ENCODE measurements at regions not wholly inside any gene's neighbourhood (a gene's known extent, or its start where the extent isn't known, plus 50 kb on each side); places are given as distances from the start of the nearest gene placed in this dataset.
"Not testable (repeated sequence)": the region's sequence is repeated elsewhere in the genome, so short reads cannot be mapped to it uniquely, and the experiment has no call there.

DNA sequence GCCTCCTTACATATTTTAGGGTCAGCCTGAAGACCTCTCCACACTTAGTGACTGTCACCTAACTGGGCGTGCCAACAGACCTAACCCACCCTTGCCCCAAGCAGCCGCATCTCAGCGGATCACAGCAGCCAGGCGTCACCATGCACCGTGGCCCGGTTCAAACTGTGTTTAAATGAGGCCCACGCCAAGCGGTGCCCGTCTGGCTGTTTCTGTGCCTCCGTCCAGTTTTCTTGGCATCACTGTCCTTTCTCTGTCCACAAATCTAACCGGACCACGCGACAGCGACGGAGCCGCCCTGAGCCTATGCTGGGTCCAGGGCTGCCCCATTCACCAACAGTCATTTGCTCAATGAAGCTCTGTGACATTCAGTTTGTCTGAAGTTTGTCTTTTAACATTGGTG, 393.3 kb downstream of the THBS2 start:
- Histone ChIP-seq H3K9me3 (ENCODE audit: low read depth, low read length) (no peaks in the 10 kb centered on the region), H3K36me3 (ENCODE audit: insufficient read depth, low read length) (no peaks in the 10 kb centered on the region), H3K27ac (no peak overlapping the region), H3K9ac (ENCODE audit: insufficient read length) (no peak overlapping the region), H3K4me3 (no peak overlapping the region)
- no peak for DNase-seq (ENCODE audit: low read depth, low spot score)
- no peak for TF ChIP-seq POLR2AphosphoS5 (IDR thresholded peaks at IDR 0.05; ENCODE audit: borderline replicate concordance, low read depth, low read length)
- no peak for TF ChIP-seq EZH2 (IDR thresholded peaks at IDR 0.05)
- TF ChIP-seq FOXP2 (optimal IDR thresholded peaks at IDR 0.05; ENCODE audit: control extremely low read depth, extremely low read length, insufficient read depth) = no peak

DNA sequence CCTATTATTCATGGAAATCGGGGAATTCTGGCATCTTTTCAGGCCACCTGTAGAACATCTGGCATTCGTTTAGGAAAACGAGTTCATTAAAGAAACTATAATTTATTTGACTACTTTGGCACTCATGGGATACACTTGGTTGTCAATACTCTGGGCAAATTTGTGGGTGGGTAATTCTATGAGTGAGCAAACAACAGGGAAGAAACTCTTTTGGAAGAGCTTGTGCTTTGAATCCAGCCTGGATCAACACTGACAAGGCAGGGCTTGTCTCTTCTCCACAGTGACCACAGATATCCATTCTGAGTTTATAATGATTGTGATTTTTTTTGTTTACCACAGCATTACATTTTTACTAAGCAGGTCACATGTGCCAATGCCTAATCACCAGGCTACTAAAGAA, 394.7 kb downstream of the THBS2 start:
- H3K4me3 ChIP-seq = no peak overlapping the region
- no peak for DNase-seq (ENCODE audit: low read depth, low spot score)
- no peak overlapping the region for H3K27ac ChIP-seq
- no peaks in the 10 kb centered on the region for H3K9me3 ChIP-seq (ENCODE audit: low read depth, low read length)
- no peaks in the 10 kb centered on the region for H3K36me3 ChIP-seq (ENCODE audit: insufficient read depth, low read length)
- no peak overlapping the region for H3K9ac ChIP-seq (ENCODE audit: insufficient read length)
- TF ChIP-seq EZH2 (IDR thresholded peaks at IDR 0.05) (no peak), FOXP2 (optimal IDR thresholded peaks at IDR 0.05; ENCODE audit: control extremely low read depth, extremely low read length, insufficient read depth) (no peak), POLR2AphosphoS5 (IDR thresholded peaks at IDR 0.05; ENCODE audit: borderline replicate concordance, low read depth, low read length) (no peak)

DNA sequence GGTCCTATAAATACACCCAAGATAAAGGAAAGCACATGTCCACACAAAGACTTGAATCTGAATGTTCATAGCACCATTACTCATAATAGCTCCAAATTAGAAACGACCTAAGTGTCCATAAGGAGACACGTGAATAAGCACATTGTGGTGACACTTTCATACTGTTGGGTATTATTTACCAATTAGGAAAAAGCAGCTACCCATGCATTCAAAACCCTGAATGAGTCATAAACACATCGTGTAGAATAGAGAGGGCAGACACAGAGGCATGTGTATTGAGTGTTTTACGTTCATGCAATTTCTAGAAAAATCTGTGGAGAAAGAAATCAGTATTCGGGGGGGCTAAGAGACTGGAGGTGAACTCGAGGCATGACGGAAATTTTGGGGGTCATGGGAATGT, 396.7 kb downstream of the THBS2 start:
- DNase-seq (ENCODE audit: low read depth, low spot score) = no peak
- H3K9ac ChIP-seq (ENCODE audit: insufficient read length) = no peak overlapping the region
- no peaks in the 10 kb centered on the region for H3K36me3 ChIP-seq (ENCODE audit: insufficient read depth, low read length)
- no peaks in the 10 kb centered on the region for H3K9me3 ChIP-seq (ENCODE audit: low read depth, low read length)
- no peak overlapping the region for H3K27ac ChIP-seq
- no peak for TF ChIP-seq FOXP2 (optimal IDR thresholded peaks at IDR 0.05; ENCODE audit: control extremely low read depth, extremely low read length, insufficient read depth)
- no peak for TF ChIP-seq EZH2 (IDR thresholded peaks at IDR 0.05)
- no peak for TF ChIP-seq POLR2AphosphoS5 (IDR thresholded peaks at IDR 0.05; ENCODE audit: borderline replicate concordance, low read depth, low read length)
- H3K4me3 ChIP-seq = no peak overlapping the region

DNA sequence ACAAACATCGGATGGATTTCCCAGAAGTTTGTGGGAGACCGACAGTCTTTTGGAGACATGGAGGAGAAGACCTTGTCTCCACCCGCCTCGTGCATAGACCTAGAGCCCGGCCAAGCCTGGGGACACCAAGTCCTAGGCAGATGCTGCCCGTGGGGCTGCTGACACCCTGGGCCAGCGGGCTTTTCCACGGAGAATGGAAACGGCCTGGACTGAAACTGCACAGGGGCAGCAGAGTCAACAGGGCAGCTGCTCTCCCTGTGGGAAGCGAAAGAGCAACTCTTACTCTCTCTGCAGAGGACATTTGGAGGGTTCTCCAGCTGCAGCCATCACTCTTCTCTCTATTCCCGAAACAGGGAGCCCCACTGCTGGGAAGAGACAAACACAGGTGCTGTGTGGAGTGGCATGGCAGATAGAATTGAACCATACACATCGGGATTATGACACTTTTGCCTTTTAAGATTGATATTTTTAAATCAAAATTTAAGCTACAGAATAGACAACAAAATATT, 401.2 kb downstream of the THBS2 start:
- Histone ChIP-seq H3K9ac (ENCODE audit: insufficient read length) (no peak overlapping the region), H3K4me3 (peak overlapping the region; percentile 48), H3K27ac (no peak overlapping the region), H3K36me3 (ENCODE audit: insufficient read depth, low read length) (no peaks in the 10 kb centered on the region), H3K9me3 (ENCODE audit: low read depth, low read length) (no peaks in the 10 kb centered on the region)
- DNase-seq (ENCODE audit: low read depth, low spot score) = no peak
- TF ChIP-seq FOXP2 (optimal IDR thresholded peaks at IDR 0.05; ENCODE audit: control extremely low read depth, extremely low read length, insufficient read depth) (no peak), EZH2 (IDR thresholded peaks at IDR 0.05) (no peak), POLR2AphosphoS5 (IDR thresholded peaks at IDR 0.05; ENCODE audit: borderline replicate concordance, low read depth, low read length) (no peak)

DNA sequence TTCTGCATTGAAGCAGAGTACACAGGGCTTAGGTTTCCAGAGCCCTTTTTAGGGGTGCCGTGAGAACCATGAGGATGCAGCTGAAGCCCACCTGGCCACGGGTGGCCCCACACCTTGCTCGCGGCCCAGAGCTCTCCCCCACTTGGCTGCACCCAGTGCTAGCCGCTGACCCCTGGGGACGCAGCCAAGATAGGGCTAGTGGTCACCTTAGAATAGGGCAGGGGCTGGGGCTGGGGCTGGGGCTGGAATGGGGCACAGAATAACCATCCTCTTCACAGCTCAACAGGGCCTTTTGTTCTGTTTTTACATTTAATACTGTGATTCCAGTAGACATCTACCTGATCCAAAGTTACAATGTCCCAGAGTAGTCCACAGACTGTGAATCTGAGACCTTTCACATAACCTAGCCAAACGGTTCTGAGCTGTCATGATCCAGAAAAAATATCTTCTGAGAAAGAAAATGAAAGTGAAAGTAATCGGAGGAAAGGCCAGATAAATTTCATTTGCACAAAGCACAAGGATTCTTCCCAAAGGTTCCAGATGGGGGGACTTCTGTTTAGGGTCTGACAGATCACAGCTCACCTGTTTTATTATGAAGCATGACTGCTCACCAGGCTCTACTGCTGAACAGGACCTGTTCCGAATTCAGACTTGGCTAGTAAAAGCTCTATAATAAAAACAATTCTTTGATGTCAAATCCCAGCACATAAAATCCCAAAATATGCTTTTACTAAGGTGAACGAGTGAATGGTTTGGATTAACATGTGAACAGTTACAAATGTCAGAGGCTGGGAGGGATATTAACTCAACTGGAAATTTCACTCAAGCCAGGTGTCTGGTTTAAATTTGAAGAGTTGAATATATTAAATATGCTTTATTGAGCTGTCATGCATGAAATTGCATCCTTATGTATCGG, 401.9 kb downstream of the THBS2 start:
- TF ChIP-seq FOXP2 (optimal IDR thresholded peaks at IDR 0.05; ENCODE audit: control extremely low read depth, extremely low read length, insufficient read depth) (no peak), EZH2 (IDR thresholded peaks at IDR 0.05) (no peak), POLR2AphosphoS5 (IDR thresholded peaks at IDR 0.05; ENCODE audit: borderline replicate concordance, low read depth, low read length) (no peak)
- Histone ChIP-seq H3K9ac (ENCODE audit: insufficient read length) (no peak overlapping the region), H3K4me3 (peak overlapping the region; percentile 48), H3K9me3 (ENCODE audit: low read depth, low read length) (no peaks in the 10 kb centered on the region), H3K27ac (no peak overlapping the region), H3K36me3 (ENCODE audit: insufficient read depth, low read length) (no peaks in the 10 kb centered on the region)
- DNase-seq (ENCODE audit: low read depth, low spot score) = no peak

DNA sequence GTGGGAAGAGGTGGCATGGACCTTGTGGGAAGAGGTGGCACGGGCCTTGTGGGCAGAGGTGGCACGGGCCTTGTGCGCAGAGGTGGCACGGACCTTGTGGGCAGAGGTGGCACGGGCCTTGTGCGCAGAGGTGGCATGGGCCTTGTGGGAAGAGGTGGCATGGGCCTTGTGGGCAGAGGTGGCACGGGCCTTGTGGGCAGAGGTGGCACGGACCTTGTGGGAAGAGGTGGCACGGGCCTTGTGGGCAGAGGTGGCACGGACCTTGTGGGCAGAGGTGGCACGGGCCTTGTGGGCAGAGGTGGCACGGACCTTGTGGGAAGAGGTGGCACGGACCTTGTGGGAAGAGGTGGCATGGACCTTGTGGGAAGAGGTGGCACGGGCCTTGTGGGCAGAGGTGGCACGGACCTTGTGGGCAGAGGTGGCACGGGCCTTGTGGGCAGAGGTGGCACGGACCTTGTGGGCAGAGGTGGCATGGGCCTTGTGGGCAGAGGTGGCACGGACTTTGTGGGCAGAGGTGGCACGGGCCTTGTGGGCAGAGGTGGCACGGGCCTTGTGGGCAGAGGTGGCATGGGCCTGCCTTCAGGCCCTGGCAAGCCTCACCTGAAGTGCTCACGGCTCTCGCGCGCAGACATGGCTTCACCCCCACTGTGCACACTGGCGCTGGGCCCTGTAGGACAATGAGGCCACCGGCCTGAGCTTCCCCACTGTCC, 403.5 kb downstream of the THBS2 start:
- not testable (repeated sequence) for H3K36me3 ChIP-seq (ENCODE audit: insufficient read depth, low read length); H3K4me3 ChIP-seq; H3K27ac ChIP-seq; H3K9ac ChIP-seq (ENCODE audit: insufficient read length); H3K9me3 ChIP-seq (ENCODE audit: low read depth, low read length); DNase-seq (ENCODE audit: low read depth, low spot score)

DNA sequence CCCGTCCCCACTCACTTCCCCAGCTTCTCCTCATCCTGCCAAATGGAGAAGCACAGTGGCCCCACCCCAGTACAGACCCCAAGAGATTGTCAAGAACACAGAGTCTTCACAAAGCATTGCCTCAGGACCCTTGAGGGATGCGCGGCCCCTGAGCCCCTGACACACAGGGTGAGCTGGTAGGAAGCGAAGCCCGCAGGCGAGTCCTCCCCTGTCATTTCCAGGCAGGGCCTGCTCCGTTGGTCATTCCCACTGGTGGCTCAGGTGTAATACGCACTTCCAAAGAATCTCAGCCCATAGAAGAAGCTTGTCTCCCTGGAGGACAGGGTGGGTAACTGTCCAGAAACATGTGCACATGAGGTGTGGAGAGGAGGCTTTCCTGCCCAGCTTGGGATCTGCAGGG, 404.2 kb downstream of the THBS2 start:
- no peak for TF ChIP-seq FOXP2 (optimal IDR thresholded peaks at IDR 0.05; ENCODE audit: control extremely low read depth, extremely low read length, insufficient read depth)
- no peak for TF ChIP-seq EZH2 (IDR thresholded peaks at IDR 0.05)
- TF ChIP-seq POLR2AphosphoS5 (IDR thresholded peaks at IDR 0.05; ENCODE audit: borderline replicate concordance, low read depth, low read length) = no peak
- Histone ChIP-seq H3K36me3 (ENCODE audit: insufficient read depth, low read length) (no peaks in the 10 kb centered on the region), H3K9me3 (ENCODE audit: low read depth, low read length) (no peaks in the 10 kb centered on the region), H3K4me3 (no peak overlapping the region), H3K27ac (no peak overlapping the region), H3K9ac (ENCODE audit: insufficient read length) (no peak overlapping the region)
- DNase-seq (ENCODE audit: low read depth, low spot score) = no peak

DNA sequence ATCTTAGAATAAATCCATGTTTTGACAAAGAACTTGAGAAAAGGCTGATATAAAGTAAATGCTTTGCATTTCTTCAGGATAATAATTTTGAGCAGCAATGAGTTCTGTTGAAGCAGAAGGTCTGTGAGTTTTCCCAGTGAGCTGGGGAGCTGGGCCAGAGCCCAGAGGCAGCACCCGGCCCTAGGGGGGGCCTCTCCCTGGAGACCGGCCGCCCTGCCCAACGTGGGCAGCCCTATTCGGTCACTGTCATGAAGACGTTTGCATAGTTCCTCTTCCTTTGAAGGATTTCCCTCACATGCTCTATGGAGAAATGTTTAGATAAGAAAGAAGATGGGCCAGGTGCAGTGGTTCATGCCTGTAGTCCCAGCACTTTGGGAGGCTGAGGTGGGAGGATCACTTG, 404.8 kb downstream of the THBS2 start:
- Histone ChIP-seq H3K4me3 (no peak overlapping the region), H3K36me3 (ENCODE audit: insufficient read depth, low read length) (no peaks in the 10 kb centered on the region), H3K9me3 (ENCODE audit: low read depth, low read length) (no peaks in the 10 kb centered on the region), H3K9ac (ENCODE audit: insufficient read length) (no peak overlapping the region), H3K27ac (no peak overlapping the region)
- DNase-seq (ENCODE audit: low read depth, low spot score) = no peak
- TF ChIP-seq EZH2 (IDR thresholded peaks at IDR 0.05) (no peak), FOXP2 (optimal IDR thresholded peaks at IDR 0.05; ENCODE audit: control extremely low read depth, extremely low read length, insufficient read depth) (no peak), POLR2AphosphoS5 (IDR thresholded peaks at IDR 0.05; ENCODE audit: borderline replicate concordance, low read depth, low read length) (no peak)
